ENCODE measurements at regions not wholly inside any gene's neighbourhood (a gene's known extent, or its start where the extent isn't known, plus 50 kb on each side); places are given as distances from the start of the nearest gene placed in this dataset.
"Not testable (repeated sequence)": the region's sequence is repeated elsewhere in the genome, so short reads cannot be mapped to it uniquely, and the experiment has no call there.

DNA sequence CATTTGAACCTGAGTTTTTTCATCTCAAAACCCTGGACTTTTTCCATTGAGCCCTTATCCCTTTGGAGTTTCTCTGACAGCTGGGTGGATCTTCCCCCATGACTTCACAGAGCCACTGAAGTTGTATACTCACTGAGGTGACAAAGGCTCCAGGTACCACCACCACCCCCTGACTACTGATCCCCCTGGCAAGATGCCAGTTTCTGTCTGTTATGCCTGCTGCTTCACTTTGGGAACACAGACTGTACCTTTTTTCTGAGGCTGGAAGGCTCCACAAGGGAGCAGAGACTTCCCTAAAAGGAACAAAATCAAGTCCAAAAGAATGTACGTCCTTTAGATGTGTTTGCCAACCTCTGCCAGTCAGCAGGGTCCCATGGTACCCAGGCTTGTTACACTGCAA lies 160.3 kb upstream of the JADE1 start:
- DNase-seq (ENCODE audit: low read depth, low spot score), result no peak

DNA sequence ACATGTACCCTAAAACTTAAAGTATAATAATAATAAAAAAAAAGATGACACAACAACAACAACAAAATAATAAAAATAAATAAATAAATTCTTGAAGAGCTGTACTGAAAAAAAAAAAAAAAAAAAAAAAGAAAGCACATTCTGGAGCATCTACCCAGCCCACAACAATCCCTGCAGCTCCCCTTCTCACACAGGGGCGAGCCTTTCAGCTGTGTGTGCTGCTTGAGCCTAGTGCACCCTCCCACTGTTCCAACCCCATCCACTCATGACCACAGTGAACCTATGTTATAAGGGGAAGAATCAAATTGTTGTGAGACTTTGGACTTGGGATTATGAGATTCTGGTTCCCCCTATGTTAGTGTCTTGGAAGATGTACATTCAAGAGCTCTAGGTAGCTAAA lies 161.5 kb upstream of the JADE1 start:
- no peak for DNase-seq (ENCODE audit: low read depth, low spot score)

DNA sequence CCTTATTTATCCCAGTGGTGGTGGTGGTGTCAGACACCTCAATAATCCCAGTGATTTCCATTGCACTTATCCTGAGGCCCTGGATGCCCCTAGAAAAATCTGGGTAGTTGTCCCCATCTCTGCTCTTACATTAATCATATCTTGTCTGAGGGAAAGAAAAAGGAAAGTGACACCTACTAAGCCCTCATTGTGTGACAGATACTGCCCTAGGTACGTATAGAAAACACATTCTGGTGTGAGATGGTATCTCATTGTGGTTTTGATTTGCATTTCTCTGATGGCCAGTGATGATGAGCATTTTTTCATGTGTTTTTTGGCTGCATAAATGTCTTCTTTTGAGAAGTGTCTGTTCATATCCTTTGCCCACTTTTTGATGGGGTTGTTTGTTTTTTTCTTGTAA lies 162.6 kb upstream of the JADE1 start:
- not testable (repeated sequence) for DNase-seq (ENCODE audit: low read depth, low spot score)

DNA sequence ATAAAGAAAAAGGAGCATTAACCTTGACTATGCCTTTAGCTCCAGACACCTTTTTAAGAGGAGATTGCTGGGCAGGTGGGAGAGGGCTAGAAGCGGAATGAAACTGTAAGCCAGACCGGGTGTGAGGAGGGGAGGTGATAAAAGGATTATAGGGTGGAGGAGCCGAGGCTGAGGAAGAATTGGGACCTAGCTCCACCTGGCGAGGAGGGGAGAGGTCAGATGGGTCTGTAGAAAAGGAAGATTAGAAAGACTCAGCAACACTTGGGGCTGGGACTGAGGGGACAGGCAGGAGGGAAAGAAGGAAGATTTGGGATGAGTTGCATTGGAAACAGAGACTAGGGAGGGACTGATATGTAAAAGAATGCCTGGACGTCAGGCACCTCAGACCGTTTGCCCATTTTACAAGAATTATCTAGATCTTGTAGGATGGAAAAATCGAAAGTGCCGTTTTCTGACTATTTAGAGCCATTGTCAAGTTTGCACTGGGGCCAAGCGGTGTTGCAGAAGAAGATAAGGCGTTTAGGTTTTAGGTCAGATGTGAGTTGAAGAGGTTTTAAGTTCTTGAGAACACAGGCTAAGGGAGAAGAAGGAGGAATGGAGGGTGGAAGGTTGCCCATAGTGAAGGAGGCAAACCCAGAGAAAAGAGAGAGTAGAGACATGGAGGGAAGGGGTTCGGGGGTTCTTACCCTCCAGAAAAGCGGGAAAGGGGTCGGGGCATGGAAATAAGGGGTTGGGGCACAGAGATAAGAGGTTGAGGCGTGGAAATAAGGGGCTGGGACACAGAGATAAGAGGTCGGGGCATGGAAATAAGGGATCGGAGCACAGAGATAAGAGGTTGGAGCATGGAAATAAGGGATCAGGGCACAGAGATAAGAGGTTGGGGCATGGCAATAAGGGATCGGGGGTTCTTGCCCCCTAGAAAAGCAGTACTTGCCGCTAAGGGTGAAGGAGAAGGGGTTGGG lies 164.5 kb upstream of the JADE1 start:
- DNase-seq (ENCODE audit: low read depth, low spot score), result not testable (repeated sequence)

DNA sequence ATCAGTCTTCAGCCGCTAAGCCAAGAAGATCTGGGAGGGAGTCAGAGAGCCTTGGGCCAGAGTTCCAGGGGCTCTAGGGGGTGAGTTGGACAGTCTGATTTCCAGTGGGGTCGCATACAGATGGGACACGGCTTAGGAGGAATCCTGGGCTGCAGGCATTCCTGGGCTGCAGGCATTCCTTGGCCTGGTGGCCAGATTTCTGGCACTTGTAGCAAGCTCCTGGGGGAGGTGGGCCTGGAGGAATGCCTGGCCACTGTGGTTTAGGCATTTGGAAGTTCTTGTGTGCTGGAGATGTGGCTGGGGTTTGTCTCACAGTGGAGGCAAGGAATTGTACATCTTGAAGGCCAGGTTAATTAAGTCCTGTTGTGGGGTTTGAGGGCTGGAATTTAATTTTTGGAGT lies 165.4 kb upstream of the JADE1 start:
- DNase-seq (ENCODE audit: low read depth, low spot score), result peak; percentile 86

DNA sequence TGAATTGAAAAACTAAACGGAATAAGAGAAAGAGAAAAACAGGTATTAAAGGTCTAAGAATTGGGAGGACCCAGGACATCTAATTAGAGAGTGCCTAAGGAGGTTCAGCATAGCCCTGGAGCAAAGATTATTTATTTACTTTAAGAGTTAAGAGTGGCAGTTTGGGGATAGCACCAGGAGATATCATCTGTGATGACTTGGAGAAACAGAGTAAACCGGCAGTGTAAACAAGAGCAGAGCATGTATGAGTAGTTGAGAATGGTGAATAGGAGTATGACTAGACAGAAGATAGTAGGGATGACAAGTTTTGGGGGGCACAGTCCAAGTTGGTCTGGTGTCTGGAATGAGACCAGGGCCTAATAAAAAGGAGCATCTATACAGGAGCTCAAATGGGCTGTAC lies 167.9 kb upstream of the JADE1 start:
- DNase-seq (ENCODE audit: low read depth, low spot score), result not testable (repeated sequence)

- peak; percentile 45 for DNase-seq (ENCODE audit: low read depth, low spot score)
These were observed 169.8 kb upstream of the JADE1 start for GRCh38 chr4:128639541-128640270.

- DNase-seq (ENCODE audit: low read depth, low spot score), result no peak
These were observed 172.6 kb upstream of the JADE1 start for GRCh38 chr4:128636906-128637305.

DNA sequence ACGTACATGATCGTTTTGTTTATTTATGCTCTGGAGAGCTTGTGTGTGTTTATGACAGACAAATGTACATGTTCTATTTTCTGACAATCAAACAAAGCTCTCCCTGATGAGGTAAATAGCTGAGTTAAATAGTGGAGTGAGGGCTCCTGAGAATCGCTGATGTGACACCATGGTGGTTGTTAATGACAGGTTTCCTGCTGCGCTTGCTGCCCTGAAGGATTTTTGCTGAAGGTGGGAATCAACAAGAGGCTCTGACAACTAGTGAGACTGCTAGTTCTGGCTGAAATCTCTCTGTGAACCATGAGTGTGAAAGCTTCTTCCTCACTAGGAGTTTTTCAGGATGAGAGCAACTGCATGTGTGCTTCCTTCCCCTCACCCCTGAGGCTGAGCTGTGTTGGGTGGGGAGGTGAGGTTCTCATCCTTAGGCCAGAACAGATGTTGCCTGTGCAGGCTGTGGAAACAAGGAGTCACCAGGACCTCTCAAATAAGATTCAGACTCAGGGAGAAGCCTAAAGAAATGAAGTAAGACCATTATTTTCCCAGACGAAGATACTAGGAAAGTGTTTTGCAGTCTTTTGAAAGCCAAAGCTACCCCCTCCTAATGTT lies 173.4 kb upstream of the JADE1 start:
- no peak for DNase-seq (ENCODE audit: low read depth, low spot score)

DNA sequence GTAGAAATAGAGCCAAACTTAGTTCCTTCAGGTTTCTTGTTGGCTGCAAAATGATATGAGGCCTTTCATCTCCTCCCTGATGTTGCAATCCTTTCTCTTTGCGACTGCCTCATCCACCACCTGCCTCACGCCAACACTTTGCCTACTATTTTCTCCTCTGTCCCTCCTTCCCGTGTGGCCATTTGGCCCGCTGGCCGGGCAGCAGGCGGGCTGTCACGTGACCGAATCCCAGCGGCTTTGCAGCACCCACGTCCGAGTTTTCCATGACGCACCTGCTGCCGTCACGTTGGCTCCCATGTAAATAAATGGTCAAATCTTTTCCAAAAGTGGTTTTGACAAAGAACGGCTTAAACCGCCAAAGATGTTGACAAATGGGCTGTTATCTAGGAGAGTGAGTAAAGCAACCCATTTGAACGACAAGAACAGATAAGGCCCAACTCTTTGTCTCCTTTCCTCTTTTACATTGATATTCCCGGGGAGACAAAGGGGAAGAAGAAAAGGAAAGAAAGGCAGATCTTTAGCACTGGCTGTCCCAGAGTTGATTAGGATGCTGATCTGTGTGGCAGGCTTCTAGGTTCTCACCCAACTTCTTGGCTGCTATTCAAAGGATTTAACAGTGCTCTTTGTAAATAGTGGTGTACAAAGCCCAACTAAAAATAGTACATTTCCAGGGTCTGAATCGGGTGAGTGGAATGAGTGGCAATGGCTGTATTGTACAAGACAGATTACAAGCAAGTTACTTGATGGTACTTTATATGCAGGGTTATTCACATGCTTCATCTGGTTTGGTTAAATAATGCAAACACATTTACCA lies 174.2 kb upstream of the JADE1 start:
- peak; percentile 96 for DNase-seq (ENCODE audit: low read depth, low spot score)

- no peak for DNase-seq (ENCODE audit: low read depth, low spot score)
These were observed 176.4 kb upstream of the JADE1 start for GRCh38 chr4:128633067-128633466.

- peak; percentile 64 for DNase-seq (ENCODE audit: low read depth, low spot score)
These were observed 178.6 kb upstream of the JADE1 start for GRCh38 chr4:128630871-128631270.

DNA sequence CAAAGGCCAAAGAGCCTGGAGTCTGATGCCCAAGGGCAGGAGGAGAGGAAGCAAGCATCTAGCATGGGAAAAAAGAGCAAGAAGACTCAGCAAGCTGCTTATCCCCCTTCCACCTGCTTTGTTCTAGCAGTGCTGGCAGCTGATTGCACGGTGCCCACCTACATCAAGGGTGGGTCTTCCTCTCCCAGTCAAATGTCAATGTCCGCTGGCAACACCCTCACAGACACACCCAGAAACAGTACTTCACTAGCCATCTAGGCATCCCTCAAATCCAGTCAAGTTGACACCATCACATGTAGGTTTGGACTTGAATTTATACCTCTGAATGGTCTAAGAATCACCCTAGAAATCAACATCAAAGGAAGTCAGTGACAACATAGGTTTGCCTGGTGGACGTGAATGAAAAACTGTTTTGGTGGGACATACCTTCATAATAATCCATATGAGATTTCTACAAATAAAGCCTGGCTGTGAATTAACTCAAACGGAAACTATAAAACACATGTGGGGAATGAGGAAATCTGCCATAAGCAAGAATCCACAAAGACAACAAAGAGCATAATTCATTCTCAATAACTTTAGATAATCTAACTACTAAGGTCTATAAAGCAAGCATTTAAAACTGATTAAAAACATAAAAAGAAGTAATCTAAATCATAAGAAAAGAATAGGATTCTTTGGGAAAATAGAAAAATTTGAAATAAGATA lies 185.8 kb upstream of the JADE1 start:
- no peak for DNase-seq (ENCODE audit: low read depth, low spot score)

DNA sequence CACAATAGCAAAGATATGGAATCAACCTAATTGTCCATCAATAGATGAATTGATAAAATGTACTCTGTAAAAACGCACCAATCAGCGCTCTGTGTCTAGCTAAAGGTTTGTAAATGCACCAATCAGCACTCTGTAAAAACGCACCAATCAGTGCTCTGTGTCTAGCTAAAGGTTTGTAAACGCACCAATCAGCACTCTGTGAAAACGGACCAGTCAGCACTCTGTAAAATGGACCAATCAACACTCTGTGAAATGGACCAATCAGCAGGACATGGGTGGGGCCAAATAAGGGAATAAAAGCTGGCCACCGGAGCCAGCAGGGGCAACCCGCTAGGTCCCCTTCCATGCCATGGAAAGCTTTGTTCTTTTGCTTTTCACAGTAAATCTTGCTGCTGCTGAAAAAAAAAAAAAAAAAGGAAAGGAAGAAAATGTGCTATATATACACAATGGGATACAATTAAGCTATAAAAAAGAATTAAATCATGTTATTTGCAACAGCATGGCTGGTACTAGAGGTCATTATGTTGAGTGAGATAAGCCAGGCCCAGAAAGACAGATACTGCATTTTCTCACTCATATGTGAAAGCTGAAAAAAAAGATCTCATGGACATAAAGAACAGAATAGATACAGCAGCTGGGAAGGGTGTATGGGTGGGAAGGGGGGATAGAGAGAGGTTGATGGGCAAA lies 189.1 kb upstream of the JADE1 start:
- DNase-seq (ENCODE audit: low read depth, low spot score), result not testable (repeated sequence)

DNA sequence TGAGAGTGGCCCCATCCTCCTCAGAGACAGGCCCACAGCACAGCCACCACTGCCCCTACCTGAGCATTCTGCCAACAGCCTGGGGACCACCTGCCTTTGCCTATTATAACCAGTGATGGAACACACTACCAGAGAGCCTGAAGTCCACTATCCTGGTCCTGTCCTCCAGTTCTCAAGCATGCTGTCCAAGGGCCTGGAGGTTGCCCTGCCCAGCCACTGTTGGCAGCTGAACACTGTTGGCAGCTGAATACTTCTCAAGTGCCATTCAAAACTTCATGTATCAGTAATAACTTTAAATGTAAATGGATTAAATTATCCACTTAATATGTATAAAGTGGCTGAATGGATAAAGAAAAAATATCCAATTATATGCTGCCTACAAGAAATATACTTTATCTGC lies 194.3 kb upstream of the JADE1 start:
- DNase-seq (ENCODE audit: low read depth, low spot score), result no peak

GRCh38 chr4:128608006-128608405 lies 201.5 kb upstream of the JADE1 start:
- no peak for DNase-seq (ENCODE audit: low read depth, low spot score)

DNA sequence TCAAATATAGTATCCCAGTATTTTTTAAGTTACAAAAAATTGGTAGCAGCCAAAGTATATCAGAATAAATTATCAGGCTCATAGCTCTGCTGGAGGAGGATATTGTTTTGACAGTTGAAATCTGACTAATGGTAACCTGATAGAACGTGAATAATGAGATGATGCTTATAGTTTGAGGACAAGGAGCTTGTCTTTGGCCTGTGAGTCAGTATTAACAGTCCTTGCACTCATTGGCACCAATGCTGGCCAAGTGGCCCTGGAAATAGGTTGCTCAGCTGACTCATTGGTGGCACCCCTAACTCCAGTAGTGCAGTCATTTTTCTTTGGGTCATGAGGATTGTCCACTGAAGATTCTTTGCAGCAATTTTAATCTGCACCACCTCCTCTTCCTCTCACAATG lies 203.3 kb upstream of the JADE1 start:
- peak; percentile 40 for DNase-seq (ENCODE audit: low read depth, low spot score)

DNA sequence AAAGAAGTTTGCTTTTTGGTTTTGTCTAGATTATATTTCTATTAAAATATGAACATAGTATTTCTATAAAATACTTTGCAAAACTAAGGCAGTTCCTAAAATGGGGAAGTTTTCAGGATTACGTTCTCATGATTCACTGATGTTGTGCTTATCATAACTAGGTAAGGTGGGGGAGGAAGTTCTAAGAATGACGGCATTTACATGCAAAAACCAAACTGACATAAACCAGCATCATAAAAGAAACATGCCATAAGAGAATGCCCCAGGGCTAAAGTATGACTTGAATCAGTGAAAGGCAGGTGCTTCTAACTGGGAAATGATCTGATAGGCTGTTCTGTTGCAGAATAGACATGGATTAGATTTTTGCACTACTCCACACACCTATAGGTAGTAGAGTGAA lies 204.7 kb upstream of the JADE1 start:
- DNase-seq (ENCODE audit: low read depth, low spot score), result no peak

GRCh38 chr4:128604204-128604603 lies 205.3 kb upstream of the JADE1 start:
- DNase-seq (ENCODE audit: low read depth, low spot score), result no peak

GRCh38 chr4:128603081-128603480 lies 206.4 kb upstream of the JADE1 start:
- DNase-seq (ENCODE audit: low read depth, low spot score), result no peak
